Psoas muscle (tissue), 7 donors: ENCODE measurements at regions not wholly inside any gene's neighbourhood (a gene's known extent, or its start where the extent isn't known, plus 50 kb on each side); places are given as distances from the start of the nearest gene placed in this dataset.

Source experiments
- ATAC-seq, 4 donors: fragments of 200-7000 bp; cut with Tn5 transposase; one replicate each; pipeline ENCODE4 v1.9.1; 2020; ENCODE audit warnings: moderate library complexity in 3 of 4, mild to moderate bottlenecking in 2 of 4
- DNase-seq, 2 donors: peaks; one replicate each; pipeline ENCODE4 v3.0.0-alpha.2; 2020
- H3K27ac ChIP-seq: fragments of 200-600 bp; one replicate; pipeline ENCODE4 v1.8.0; 2022
- H3K27me3 ChIP-seq, 3 donors: fragments of 200-600 bp in 1 of 3; one replicate each; pipeline versions ENCODE4 v1.6.1 to v1.8.0; 2013 to 2022; ENCODE audit warnings: low read length in 2 of 3, mild to moderate bottlenecking in 2 of 3, moderate library complexity in 1 of 3; ENCODE audit not compliant: insufficient read depth in 3 of 3
- H3K36me3 ChIP-seq, 2 donors: fragments of 200-600 bp in 1 of 2; one replicate each; pipeline versions ENCODE4 v1.6.1 to v1.8.0; 2013 to 2022; ENCODE audit warnings: low read depth in 1 of 2, mild to moderate bottlenecking in 1 of 2, moderate library complexity in 1 of 2; ENCODE audit not compliant: insufficient read depth in 1 of 2
- H3K4me1 ChIP-seq: fragments of 200-600 bp; one replicate; pipeline ENCODE4 v1.8.0; 2022
- H3K4me3 ChIP-seq: fragments of 200-600 bp; one replicate; pipeline ENCODE4 v1.8.0; 2022; ENCODE audit warnings: mild to moderate bottlenecking
- H3K9me3 ChIP-seq: fragments of 200-600 bp; one replicate; pipeline ENCODE4 v1.8.0; 2022
- WGBS, 3 donors: extraction: QIAGEN DNeasy Blood & Tissue Kit; methylation state at CpG; one replicate each; pipeline versions ENCODE4 v1.1.6 to v1.1.7; 2013; 5-methylcytosine and 5-hydroxymethylcytosine counted together
- intact Hi-C, 2 donors: fragments of 100-400 bp; cut with DNase I; formaldehyde crosslinking; loops; one replicate each; pipeline versions ENCODE4 v1.11.0 to v1.14.2; 2022
- TF ChIP-seq, protein P1 (sequence below): fragments of 200-600 bp; IDR thresholded peaks from one replicate; pipeline ENCODE4 v1.8.0; 2022; ENCODE audit warnings: antibody characterized with exemption
- donor health status: healthy with polysubstance abuse.
- donor health status: DM: no; HTN: no; CAD: no; lungs with moderate emphysema.
- donor health status: Bipolar disorder and iron deficiency.
- donor health status: healthy.
- donor health status: DM: yes; HTN: yes; CAD: no.
- donor health status: DM: no; HTN: no; CAD: no.
- donor health status: DM: yes; HTN: yes; CAD: no.

DNA sequence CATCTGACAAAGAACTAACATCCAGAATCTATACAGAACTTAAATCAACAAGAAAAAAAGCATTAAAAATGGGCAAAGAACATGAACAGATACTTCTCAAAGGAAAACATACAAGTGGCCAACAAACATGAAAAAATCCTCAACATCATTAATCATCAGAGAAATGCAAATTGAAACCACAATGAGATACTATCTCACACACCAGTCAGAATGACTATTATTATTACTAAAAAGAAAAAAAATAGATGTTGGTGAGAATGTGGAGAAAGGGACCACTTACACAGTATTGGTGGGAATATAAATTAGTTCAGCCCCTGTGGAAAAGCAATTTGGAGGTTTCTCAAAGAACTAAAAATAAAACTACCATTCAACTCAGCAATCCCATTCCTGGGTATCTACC lies 89.1 kb upstream of the ADO start:
- DNase-seq (no peak), ATAC-seq (no peak)
- H3K27ac ChIP-seq: no peak overlapping the region
- no peaks in the 10 kb centered on the region for H3K9me3 ChIP-seq
- intact Hi-C loops: no loop called here
- no peaks in the 10 kb centered on the region for H3K27me3 ChIP-seq
- no peaks in the 10 kb centered on the region for H3K4me1 ChIP-seq
- no peaks in the 10 kb centered on the region for H3K36me3 ChIP-seq
- TF ChIP-seq, protein P1, sequence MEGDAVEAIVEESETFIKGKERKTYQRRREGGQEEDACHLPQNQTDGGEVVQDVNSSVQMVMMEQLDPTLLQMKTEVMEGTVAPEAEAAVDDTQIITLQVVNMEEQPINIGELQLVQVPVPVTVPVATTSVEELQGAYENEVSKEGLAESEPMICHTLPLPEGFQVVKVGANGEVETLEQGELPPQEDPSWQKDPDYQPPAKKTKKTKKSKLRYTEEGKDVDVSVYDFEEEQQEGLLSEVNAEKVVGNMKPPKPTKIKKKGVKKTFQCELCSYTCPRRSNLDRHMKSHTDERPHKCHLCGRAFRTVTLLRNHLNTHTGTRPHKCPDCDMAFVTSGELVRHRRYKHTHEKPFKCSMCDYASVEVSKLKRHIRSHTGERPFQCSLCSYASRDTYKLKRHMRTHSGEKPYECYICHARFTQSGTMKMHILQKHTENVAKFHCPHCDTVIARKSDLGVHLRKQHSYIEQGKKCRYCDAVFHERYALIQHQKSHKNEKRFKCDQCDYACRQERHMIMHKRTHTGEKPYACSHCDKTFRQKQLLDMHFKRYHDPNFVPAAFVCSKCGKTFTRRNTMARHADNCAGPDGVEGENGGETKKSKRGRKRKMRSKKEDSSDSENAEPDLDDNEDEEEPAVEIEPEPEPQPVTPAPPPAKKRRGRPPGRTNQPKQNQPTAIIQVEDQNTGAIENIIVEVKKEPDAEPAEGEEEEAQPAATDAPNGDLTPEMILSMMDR: no peak
- H3K4me3 ChIP-seq: no peak overlapping the region

DNA sequence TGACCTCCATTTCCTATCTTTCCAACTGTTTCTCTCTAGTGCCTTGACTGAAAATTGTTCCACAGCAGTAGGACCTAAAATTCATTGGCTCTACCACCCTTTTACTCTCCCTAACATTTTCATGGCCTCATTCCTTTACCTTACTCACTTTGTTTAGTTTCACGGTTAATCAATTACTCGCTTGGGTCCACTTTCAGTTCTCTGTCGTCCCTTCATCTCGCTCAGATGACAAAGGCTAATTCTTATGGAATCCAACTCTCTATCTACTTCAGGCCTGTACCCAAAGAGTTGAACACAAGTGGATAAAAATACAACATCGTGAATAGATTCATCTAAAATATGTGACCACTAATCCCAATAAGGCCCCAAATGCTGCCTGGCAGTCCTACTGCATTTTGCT lies 85.9 kb upstream of the ADO start:
- intact Hi-C loops: no loop called here
- H3K27ac ChIP-seq: no peak overlapping the region
- no peaks in the 10 kb centered on the region for H3K9me3 ChIP-seq
- 63 to 78% (median 68%) methylated on average over 5 of the region's 5 CpGs for WGBS, 3 donors
- ATAC-seq (no peak), DNase-seq (no peak)
- H3K4me1 ChIP-seq: no peaks in the 10 kb centered on the region
- no peak overlapping the region for H3K4me3 ChIP-seq
- TF ChIP-seq, protein P1: no peak
- no peaks in the 10 kb centered on the region for H3K36me3 ChIP-seq
- no peaks in the 10 kb centered on the region for H3K27me3 ChIP-seq

DNA sequence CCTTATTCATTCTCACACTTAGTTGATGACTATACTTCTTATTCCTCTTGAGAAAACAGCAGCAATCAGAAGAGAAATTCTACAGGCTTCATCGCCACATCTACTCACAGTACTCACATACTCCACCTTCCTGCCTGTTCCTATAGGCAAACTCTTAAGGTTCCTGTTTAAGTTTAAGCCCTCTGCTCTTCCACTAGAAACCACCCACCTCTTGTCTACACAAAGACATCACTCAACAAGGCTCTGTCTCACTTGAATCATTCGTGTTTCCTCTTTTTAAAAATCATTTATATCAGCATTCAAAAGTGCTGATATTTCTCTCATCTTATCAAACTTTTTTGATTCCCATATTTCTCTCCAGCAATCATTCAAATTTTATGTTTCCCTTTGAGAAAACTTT lies 85.5 kb upstream of the ADO start:
- intact Hi-C loops: no loop called here
- ATAC-seq: no peak
- TF ChIP-seq, protein P1: no peak
- Histone ChIP-seq H3K27ac (no peak overlapping the region), H3K36me3 (no peaks in the 10 kb centered on the region), H3K9me3 (no peaks in the 10 kb centered on the region), H3K27me3 (no peaks in the 10 kb centered on the region), H3K4me1 (no peaks in the 10 kb centered on the region), H3K4me3 (no peak overlapping the region)
- DNase-seq: no peak
- 83 to 88% (median 85%) methylated on average over 2 of the region's 2 CpGs for WGBS, 3 donors

DNA sequence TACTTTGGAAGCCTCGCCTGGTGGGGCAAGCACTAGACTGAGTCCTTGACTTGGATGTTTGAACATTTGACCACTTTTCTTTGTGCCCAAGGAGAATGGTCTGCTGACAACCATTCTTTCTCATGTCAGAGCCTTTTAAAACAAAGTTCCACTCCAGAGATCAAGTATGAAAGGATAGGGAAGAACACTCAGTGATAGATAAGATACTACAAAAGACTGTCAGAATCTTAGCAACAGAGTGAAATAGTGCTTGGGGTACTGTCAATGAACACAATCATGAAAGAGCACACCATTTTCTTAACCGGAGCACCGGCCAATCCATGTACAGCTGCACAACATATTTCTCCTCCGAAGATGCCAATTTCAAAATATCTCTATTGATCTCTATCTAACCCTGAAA lies 82.8 kb upstream of the ADO start:
- Histone ChIP-seq H3K27ac (no peak overlapping the region), H3K36me3 (no peaks in the 10 kb centered on the region), H3K4me3 (no peak overlapping the region), H3K27me3 (no peaks in the 10 kb centered on the region), H3K4me1 (no peaks in the 10 kb centered on the region), H3K9me3 (no peaks in the 10 kb centered on the region)
- DNase-seq (no peak), ATAC-seq (no peak)
- TF ChIP-seq, protein P1: no peak
- WGBS, 3 donors: 94 to 95% (median 94%) methylated on average over 4 of the region's 4 CpGs
- intact Hi-C loops: no loop called here

DNA sequence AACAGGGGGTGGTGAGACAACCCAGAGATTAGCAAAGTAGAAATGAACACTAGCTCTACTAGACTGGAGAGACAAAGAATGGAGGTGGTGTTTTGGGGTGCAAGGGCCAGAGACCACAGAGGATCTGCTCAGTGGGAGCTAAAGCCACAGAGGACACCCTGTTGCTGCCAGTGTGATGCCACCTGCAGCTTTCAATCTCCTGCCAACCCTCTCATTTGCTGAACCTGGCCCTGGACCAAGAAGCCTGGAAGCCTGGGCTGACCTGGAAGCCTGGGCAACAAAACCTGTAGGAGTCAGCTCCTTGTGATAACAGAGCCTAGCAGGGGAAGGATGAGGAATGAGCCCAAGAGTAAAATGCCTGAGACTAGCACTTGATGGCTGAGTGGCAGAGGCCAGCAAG lies 81.1 kb upstream of the ADO start:
- intact Hi-C loops: no loop called here
- no peak overlapping the region for H3K27ac ChIP-seq
- no peaks in the 10 kb centered on the region for H3K4me1 ChIP-seq
- H3K27me3 ChIP-seq: no peaks in the 10 kb centered on the region
- DNase-seq (no peak), ATAC-seq (no peak)
- TF ChIP-seq, protein P1: no peak
- no peaks in the 10 kb centered on the region for H3K9me3 ChIP-seq
- no peaks in the 10 kb centered on the region for H3K36me3 ChIP-seq
- H3K4me3 ChIP-seq: no peak overlapping the region
